B cell (primary cell): ENCODE measurements at regions not wholly inside any gene's neighbourhood (a gene's known extent, or its start where the extent isn't known, plus 50 kb on each side); places are given as distances from the start of the nearest gene placed in this dataset.

Experiments
- ATAC-seq: fragments of 200-7000 bp; cut with Tn5 transposase; one replicate; pipeline ENCODE4 v1.10.0; 2021; ENCODE audit warnings: low read depth, mild to moderate bottlenecking, moderate number of reproducible peaks, moderate library complexity
- CTCF ChIA-PET: fragments of 350-600 bp; sonication (Branson Sonifier 250); formaldehyde crosslinking; loops from one replicate; lab custom pipeline; 2021; ENCODE audit warnings: antibody characterized with exemption, inconsistent platforms; lab: Charles Lee
- POLR2A ChIA-PET: fragments of 350-600 bp; sonication (Branson Sonifier 250); formaldehyde crosslinking; loops from one replicate; lab custom pipeline; 2021; ENCODE audit warnings: antibody characterized with exemption; lab: Charles Lee
- DNase-seq: peaks from one replicate; pipeline ENCODE4 v3.0.0; 2013
- H2AFZ ChIP-seq: 2 replicates; pipeline ENCODE4 v1.6.1; 2012; ENCODE audit warnings: mild to moderate bottlenecking, low read depth, low read length; ENCODE audit not compliant: insufficient read depth, poor library complexity, severe bottlenecking
- H3K27ac ChIP-seq, 2 donors: 1 replicate in 1 of 2; 2 replicates in 1 of 2; pipeline ENCODE4 v1.5.1; 2012 to 2013; ENCODE audit warnings: low read length in 2 of 2, mild to moderate bottlenecking in 2 of 2, moderate library complexity in 1 of 2
- H3K27me3 ChIP-seq, 4 experiments: fragments of 200-600 bp in 1 of 4; sonication (generic) in 1 of 4; replicated peaks in 1 of 4; 1 replicate in 2 of 4; 2 replicates in 2 of 4; pipeline versions ENCODE4 v1.6.1 to v1.7.0; 2013 to 2016; ENCODE audit warnings: low read length in 3 of 4, mild to moderate bottlenecking in 2 of 4, mixed read lengths in 1 of 4, moderate library complexity in 1 of 4; ENCODE audit not compliant: insufficient read depth in 4 of 4, control insufficient read depth in 3 of 4; ENCODE audit errors: control extremely low read depth in 1 of 4
- H3K36me3 ChIP-seq, 2 experiments: replicated peaks in 1 of 2; 1 replicate in 1 of 2; 2 replicates in 1 of 2; pipeline versions ENCODE4 v1.6.1 to v1.7.1; 2013; ENCODE audit warnings: low read length in 1 of 2; ENCODE audit not compliant: insufficient read depth in 2 of 2, control insufficient read depth in 1 of 2; ENCODE audit errors: control extremely low read depth in 1 of 2, extremely low read depth in 1 of 2
- H3K4me1 ChIP-seq, 2 donors: fragments of 200-600 bp in 1 of 2; sonication (generic) in 1 of 2; 1 replicate in 1 of 2; 2 replicates in 1 of 2; pipeline versions ENCODE4 v1.5.1 to v1.6.1; 2013 to 2017; ENCODE audit warnings: low read length in 2 of 2; ENCODE audit not compliant: control insufficient read depth in 2 of 2, insufficient read depth in 2 of 2
- H3K4me2 ChIP-seq: replicated peaks from 2 replicates; pipeline ENCODE3; 2012; ENCODE audit warnings: mild to moderate bottlenecking, low read depth, low read length; ENCODE audit not compliant: poor library complexity, severe bottlenecking
- H3K4me3 ChIP-seq, 5 experiments: fragments of 200-600 bp in 1 of 5; sonication (generic) in 1 of 5; 1 replicate in 3 of 5; 2 replicates in 2 of 5; pipeline versions ENCODE4 v1.5.1 to v1.7.0; 2011 to 2016; ENCODE audit warnings: low read length in 4 of 5, mild to moderate bottlenecking in 4 of 5, low read depth in 2 of 5, control low read depth in 1 of 5, moderate library complexity in 1 of 5; ENCODE audit not compliant: insufficient read depth in 1 of 5; ENCODE audit errors: control extremely low read depth in 1 of 5, extremely low read depth in 1 of 5
- H3K79me2 ChIP-seq: fragments of 200-600 bp; sonication (generic); one replicate; pipeline ENCODE4 v1.6.0; 2016; ENCODE audit warnings: low read length; ENCODE audit not compliant: control insufficient read depth, insufficient read depth
- H3K9ac ChIP-seq: fragments of 200-600 bp; sonication (generic); 2 replicates; pipeline ENCODE4 v1.6.1; 2017; ENCODE audit warnings: mild to moderate bottlenecking, low read length, moderate library complexity
- H3K9me3 ChIP-seq, 3 donors: one replicate each; pipeline versions ENCODE4 v1.6.1 to v1.7.1; 2013; ENCODE audit warnings: low read length in 2 of 3; ENCODE audit not compliant: control insufficient read depth in 2 of 3, insufficient read depth in 1 of 3; ENCODE audit errors: control extremely low read depth in 1 of 3
- H4K20me1 ChIP-seq: 2 replicates; pipeline ENCODE4 v1.6.0; 2012; ENCODE audit warnings: mild to moderate bottlenecking, low read length; ENCODE audit not compliant: insufficient read depth, control insufficient read depth, poor library complexity, severe bottlenecking
- H3K27ac Mint-ChIP-seq: one replicate; pipeline ENCODE4 v1.8.0; 2021; ENCODE audit warnings: mixed read lengths
- H3K27me3 Mint-ChIP-seq: one replicate; pipeline ENCODE4 v1.8.0; 2021; ENCODE audit warnings: mixed read lengths
- H3K4me1 Mint-ChIP-seq: one replicate; pipeline ENCODE4 v1.8.0; 2021; ENCODE audit warnings: mixed read lengths
- H3K4me3 Mint-ChIP-seq: one replicate; pipeline ENCODE4 v1.8.0; 2021; ENCODE audit warnings: mixed read lengths
- H3K9me3 Mint-ChIP-seq: one replicate; pipeline ENCODE4 v1.8.0; 2022; ENCODE audit warnings: mixed read lengths; ENCODE audit not compliant: insufficient read depth
- EZH2 ChIP-seq: IDR thresholded peaks from 2 replicates; pipeline ENCODE4 v1.6.1; 2012; ENCODE audit warnings: borderline replicate concordance, low read depth, mild to moderate bottlenecking, moderate library complexity, low read length; ENCODE audit not compliant: insufficient read depth, poor library complexity, severe bottlenecking
- whole genome bisulfite sequencing: methylation state at CpG from one replicate; pipeline ENCODE4 v1.1.5; 2013; ENCODE audit warnings: missing lambda C conversion rate; ENCODE audit not compliant: insufficient coverage; 5-methylcytosine and 5-hydroxymethylcytosine counted together
- intact Hi-C: fragments of 100-400 bp; cut with micrococcal nuclease; formaldehyde crosslinking; loops from one replicate; pipeline ENCODE4 v1.10.0; 2022
- TF ChIP-seq, protein P1 (sequence below): fragments of 200-600 bp; IDR thresholded peaks from one replicate; pipeline ENCODE4 v1.8.0; 2022; ENCODE audit warnings: antibody characterized with exemption, mild to moderate bottlenecking

- Histone ChIP-seq H3K4me3 (no peak overlapping the region), H3K27me3 (no peaks in the 10 kb centered on the region), H3K4me2 (no peak overlapping the region), H3K9ac (no peak overlapping the region), H3K36me3 (no peaks in the 10 kb centered on the region), H2AFZ (no peak overlapping the region), H3K4me1 (no peaks in the 10 kb centered on the region), H3K79me2 (no peaks in the 10 kb centered on the region), H3K9me3 (no peaks in the 10 kb centered on the region), H4K20me1 (no peaks in the 10 kb centered on the region), H3K27ac (no peak overlapping the region)
- Mint-ChIP-seq H3K4me1 (no peaks in the 10 kb centered on the region), H3K9me3 (no peaks in the 10 kb centered on the region), H3K27me3 (no peaks in the 10 kb centered on the region), H3K4me3 (no peak overlapping the region), H3K27ac (no peak overlapping the region)
- ChIA-PET CTCF (no interaction called here), POLR2A (no interaction called here)
- TF ChIP-seq, protein P1, sequence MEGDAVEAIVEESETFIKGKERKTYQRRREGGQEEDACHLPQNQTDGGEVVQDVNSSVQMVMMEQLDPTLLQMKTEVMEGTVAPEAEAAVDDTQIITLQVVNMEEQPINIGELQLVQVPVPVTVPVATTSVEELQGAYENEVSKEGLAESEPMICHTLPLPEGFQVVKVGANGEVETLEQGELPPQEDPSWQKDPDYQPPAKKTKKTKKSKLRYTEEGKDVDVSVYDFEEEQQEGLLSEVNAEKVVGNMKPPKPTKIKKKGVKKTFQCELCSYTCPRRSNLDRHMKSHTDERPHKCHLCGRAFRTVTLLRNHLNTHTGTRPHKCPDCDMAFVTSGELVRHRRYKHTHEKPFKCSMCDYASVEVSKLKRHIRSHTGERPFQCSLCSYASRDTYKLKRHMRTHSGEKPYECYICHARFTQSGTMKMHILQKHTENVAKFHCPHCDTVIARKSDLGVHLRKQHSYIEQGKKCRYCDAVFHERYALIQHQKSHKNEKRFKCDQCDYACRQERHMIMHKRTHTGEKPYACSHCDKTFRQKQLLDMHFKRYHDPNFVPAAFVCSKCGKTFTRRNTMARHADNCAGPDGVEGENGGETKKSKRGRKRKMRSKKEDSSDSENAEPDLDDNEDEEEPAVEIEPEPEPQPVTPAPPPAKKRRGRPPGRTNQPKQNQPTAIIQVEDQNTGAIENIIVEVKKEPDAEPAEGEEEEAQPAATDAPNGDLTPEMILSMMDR = no peak
- WGBS = no CpG with 5 or more reads among the region's 2 CpGs
- intact Hi-C loops = no loop called here
- ATAC-seq (no peak), DNase-seq (no peak)
Observed at GRCh38 chr9:25918761-25919160, 240.5 kb upstream of the TUSC1 start.

- H3K27me3 ChIP-seq = no peaks in the 10 kb centered on the region
- ChIA-PET POLR2A (no interaction called here), CTCF (no interaction called here)
- no peaks in the 10 kb centered on the region for H3K79me2 ChIP-seq
- intact Hi-C loops = no loop called here
- no peak for DNase-seq
- peaks cover 2% of the 10 kb centered on the region for H3K9me3 Mint-ChIP-seq
- no peak overlapping the region for H2AFZ ChIP-seq
- H3K4me2 ChIP-seq = no peak overlapping the region
- H3K4me3 ChIP-seq = no peak overlapping the region
- no peak for ATAC-seq
- H3K36me3 ChIP-seq = no peaks in the 10 kb centered on the region
- no peaks in the 10 kb centered on the region for H3K4me1 Mint-ChIP-seq
- no peaks in the 10 kb centered on the region for H3K9me3 ChIP-seq
- H3K4me3 Mint-ChIP-seq = no peak overlapping the region
- no peak overlapping the region for H3K9ac ChIP-seq
- no peak overlapping the region for H3K27ac ChIP-seq
- H3K4me1 ChIP-seq = no peaks in the 10 kb centered on the region
- no peaks in the 10 kb centered on the region for H3K27me3 Mint-ChIP-seq
- H3K27ac Mint-ChIP-seq = no peak overlapping the region
- TF ChIP-seq, protein P1 = no peak
- TF ChIP-seq EZH2 = no peak
- H4K20me1 ChIP-seq = no peaks in the 10 kb centered on the region
Observed at GRCh38 chr9:25917731-25918362, 239.6 kb upstream of the TUSC1 start.
